Stimulated activated CD8-positive, alpha-beta memory T cell treated with anti-CD3 and anti-CD28 coated beads, Interleukin-4, amount 100 ng/mL, for 24 hours (primary cell): ENCODE measurements at regions not wholly inside any gene's neighbourhood (a gene's known extent, or its start where the extent isn't known, plus 50 kb on each side); places are given as distances from the start of the nearest gene placed in this dataset.
"Not testable (repeated sequence)": the region's sequence is repeated elsewhere in the genome, so short reads cannot be mapped to it uniquely, and the experiment has no call there.

Experiments used
- DNase-seq: peaks from one replicate; pipeline ENCODE4 v3.0.0-alpha.2; 2020; ENCODE audit warnings: low read depth

DNA sequence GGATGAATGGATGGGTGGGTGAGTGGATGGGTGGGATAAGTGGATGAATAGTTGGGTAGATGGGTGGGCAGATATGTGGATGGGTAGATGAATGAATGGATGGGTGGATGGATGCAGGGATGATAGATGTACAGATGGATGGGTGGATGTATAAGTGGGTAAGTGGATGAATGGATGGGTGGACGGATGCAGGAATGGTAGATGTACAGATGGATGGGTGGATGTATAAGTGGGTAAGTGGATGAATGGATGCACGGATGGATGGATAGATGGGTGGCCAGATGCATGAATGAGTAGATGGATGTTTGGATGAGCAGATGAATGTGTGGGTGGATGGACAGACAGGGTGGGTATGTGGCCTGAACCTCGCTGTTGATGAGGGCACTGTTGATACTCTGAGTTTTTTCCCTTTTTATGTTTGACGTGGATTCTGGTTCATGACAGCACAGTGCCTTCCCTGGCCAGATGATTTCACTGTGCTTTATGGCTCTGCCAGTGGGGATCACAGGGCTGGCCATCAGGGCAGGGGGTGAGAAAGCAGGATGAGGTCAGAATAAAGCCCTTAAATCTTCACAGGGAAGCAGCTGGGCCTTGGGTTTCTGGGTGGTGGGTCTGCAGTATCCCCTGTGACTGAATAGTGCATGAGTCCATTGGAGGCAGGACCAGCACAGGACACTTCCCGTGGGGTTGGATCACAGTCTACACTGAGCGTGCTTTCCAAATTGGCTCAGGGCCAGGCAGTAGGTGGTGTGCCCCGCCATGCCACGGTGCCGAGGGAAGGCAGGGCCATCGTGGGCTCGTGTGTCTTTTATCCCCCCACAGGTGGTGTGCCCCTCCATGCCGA lies 213.2 kb downstream of the BANP start:
- DNase-seq = not testable (repeated sequence)

DNA sequence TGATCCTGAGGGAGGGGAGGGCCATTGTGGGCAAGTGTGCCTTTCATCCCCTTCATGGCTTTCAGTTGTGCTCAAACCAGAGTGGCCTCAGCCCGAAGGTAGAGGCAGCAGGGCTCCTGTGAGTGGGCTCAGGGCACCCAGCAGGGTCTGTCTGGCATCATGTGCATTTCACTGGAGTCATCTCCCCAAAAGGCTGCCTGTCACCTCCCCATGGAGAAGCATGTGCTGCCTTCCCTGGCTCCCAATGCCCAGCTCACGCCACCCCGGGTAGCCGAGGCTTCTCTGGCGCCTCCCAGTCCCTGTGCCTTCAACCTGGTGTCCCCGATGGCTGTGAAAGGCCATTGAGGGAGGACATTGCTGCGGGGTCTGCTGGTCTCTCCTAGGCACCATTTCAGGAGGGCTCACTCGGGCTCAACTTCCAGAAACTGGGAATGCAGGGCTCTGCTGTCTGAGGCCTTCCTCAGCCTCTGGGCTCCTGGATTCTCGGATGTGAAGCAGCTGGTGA lies 213.9 kb downstream of the BANP start:
- not testable (repeated sequence) for DNase-seq

GRCh38 chr16:88165683-88166082 lies 214.4 kb downstream of the BANP start:
- not testable (repeated sequence) for DNase-seq

DNA sequence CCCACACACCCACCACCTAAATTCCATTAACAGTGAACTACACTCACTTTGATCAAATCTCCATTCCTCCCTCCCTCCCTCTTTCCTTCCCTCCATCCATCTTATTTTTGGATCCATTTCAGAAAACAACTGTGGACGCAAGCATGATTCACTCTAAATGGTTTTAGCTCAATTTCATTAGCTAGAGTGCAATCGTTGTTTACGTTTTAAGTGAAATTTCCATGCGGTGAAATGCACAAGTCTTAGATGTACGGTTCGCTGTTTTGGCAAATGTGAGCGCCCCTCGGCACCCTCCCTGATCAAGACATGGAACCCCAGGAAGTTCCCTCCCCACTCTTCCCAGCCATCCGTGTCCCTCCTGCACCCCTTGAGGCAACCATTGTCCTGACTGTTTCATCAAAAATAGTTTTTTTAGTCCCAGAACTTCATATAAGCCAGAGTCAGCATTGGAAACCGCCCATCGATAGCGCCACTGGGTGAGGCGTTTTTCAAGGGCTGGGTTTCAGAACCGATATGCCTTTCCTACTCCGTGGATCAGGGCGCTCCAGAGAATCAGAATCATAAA lies 215.1 kb downstream of the BANP start:
- not testable (repeated sequence) for DNase-seq

DNA sequence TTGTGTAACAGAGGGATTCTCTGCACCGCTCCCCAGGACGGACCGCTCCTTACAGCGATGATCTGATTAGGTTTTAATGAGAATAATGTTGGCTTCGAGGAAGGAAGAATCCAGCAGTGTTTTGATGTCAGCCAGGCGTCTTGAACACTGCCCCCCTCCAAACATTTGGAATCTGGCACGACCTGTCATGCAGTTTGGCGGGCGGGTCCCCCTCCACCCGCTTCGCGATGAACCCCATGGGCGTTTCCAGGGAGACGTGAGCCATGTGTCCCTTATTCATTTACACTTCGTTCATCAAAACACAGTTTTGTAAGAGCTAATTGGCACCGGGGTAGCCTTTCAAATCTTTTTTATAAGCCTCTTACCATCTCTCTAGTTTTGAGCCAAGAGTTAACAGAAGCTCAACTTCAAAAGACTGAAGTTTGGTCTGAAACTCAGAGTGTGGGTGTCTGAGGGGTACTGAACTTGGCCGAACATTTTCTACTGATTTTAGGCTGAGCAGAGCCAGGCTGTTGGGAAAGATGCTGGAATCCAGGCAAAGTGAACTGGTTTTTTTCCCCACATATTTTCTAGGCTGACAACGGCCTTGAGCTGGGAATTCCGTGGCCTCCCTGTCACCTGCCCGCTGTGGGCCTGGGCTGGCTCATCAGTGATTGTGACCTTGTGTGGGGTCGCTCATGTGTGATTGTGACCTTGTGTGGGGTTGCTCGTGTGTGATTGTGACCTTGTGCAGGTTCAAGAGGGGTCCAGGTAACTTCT lies 214.8 kb upstream of the ZNF469 start:
- not testable (repeated sequence) for DNase-seq

GRCh38 chr16:88168557-88168949 lies 214.2 kb upstream of the ZNF469 start:
- not testable (repeated sequence) for DNase-seq

- DNase-seq = not testable (repeated sequence)
Measured at GRCh38 chr16:88169136-88169830, 213.5 kb upstream of the ZNF469 start.

DNA sequence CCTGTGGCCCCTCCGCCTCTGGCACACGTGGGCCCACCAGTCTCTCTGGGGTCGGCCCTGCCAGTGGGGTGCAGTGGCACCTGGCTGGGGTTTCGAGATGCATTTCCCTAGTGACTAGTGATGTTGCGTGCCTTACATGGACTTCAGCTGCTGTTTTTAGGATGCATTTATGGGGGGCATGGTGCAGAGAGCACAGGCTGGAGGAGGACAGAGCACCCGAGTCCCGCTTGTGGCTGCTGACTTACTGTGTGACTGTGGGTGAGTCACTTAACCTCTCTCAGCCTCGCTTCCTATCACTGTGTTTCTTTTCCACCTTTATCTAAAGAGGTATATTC lies 213.0 kb upstream of the ZNF469 start:
- DNase-seq = not testable (repeated sequence)

DNA sequence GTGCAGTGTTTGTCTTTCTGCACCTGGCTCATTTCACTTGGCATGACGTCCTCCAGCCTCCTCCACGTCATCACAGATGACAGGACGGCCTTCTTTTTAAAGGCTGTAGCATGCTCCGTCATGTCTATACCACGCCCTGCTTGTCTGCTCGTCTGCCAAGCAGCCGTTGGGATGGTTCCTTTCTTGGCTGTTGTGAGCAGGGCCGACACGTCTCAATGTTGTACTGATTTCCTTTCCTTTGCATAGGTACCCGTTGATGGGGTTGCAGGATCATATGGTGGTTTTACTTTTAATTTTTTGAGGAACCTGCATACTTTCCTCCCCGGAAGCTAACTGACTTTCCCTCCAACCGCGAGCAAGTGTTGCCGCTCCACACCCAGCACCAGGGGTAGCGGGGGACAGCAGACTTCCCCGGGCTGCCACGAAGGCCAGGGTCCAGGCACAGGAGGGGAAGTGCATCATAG lies 212.2 kb upstream of the ZNF469 start:
- DNase-seq = no peak

- not testable (repeated sequence) for DNase-seq
Measured at GRCh38 chr16:88171126-88171525, 211.6 kb upstream of the ZNF469 start.

GRCh38 chr16:88176184-88176583 lies 206.6 kb upstream of the ZNF469 start:
- DNase-seq = not testable (repeated sequence)

- not testable (repeated sequence) for DNase-seq
Measured at GRCh38 chr16:88176591-88177180, 206.1 kb upstream of the ZNF469 start.

- not testable (repeated sequence) for DNase-seq
Measured at GRCh38 chr16:88178251-88178650, 204.5 kb upstream of the ZNF469 start.

DNA sequence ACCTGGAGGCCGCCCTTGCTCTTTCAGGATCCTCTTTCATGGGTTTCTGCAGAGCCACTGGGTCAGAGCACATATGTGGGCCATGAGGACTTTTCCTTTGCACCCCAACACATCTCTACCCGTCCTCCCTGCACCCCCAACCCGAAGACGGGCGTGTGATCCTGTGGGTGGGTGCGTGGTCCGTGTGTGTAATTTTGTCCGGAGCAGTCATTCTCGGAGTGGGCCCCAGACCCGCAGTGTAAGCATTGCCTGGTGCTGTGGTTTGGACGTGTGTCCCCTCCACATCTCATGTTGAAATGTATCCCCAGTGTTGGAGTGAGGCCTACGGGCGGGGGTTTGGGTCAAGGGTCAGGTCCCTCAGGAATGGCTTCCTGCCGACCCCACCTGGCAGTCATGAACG lies 203.9 kb upstream of the ZNF469 start:
- DNase-seq = not testable (repeated sequence)

DNA sequence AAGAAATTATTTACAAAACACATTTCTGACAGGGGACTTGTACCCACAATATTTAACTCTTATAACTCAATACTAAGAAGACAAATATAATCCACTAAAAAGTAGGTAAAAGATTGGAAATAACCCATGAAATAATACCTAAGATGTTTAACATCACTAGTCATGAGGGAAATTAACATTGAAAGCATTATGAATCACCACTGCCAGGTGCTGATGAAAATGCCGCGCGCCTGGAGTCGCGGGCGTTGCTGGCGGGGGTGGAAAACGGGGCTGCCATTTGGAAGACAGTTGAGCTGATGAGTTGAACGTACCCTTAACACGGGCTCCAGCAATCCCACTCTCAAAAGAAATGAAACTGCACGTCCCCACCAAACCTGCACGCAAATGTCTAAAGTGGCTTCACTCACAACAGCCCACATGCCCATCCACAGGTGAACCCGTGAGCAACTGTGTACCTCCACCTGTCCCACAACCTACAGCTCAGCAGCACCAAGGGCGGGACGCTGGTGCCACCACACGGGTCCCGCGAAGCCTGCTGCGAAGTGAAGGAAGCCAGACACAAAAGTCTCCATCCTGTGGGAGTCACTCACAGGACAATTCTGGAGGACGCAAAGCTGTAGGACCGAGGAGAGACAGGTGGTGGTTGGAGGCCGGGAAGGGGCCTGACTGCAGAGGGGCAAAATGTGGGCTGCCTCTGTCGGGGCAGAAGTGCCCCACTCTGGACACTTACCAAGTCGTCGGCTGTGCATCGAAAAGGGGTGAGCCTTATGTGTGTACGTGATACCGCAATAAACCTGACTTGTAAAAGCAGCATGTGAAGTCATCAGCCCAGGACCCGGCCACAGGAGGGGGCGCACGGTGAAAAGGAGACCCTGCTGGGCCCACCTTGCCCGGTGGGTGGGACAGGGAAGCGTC lies 199.5 kb upstream of the ZNF469 start:
- not testable (repeated sequence) for DNase-seq

- not testable (repeated sequence) for DNase-seq
Measured at GRCh38 chr16:88184053-88184452, 198.7 kb upstream of the ZNF469 start.

DNA sequence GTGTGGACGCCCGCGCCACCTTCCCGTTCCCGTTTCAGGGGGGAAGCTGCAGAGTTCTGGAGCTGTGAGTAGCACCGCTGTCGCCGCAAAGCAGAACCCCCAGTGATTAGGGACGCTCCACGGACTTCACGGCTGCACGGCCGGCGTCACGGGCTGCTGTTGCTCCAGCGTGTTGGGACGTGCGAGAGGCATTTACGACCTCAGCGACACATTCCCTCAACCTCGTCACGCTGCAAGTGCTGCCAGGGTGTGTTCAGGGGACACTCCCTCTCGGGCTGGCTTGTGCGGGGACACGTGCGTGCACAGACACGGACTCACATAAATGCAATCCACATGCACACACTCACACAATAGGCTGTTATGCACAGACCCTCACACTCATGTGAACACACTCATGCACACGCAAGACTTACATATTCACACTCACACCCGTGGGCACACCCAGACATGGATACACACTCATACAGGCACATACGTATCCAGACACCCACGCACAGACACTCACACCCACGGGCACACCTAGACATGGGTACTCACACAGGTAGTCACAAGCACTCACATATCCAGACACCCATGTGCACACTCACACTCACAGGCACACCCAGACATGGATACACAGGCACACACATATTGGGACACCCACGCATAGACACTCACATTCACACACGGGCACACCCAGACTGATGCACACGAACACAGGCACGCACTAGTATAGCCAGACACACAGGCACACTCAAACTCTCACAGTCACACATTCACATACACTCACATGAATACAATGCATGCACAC lies 198.0 kb upstream of the ZNF469 start:
- not testable (repeated sequence) for DNase-seq

DNA sequence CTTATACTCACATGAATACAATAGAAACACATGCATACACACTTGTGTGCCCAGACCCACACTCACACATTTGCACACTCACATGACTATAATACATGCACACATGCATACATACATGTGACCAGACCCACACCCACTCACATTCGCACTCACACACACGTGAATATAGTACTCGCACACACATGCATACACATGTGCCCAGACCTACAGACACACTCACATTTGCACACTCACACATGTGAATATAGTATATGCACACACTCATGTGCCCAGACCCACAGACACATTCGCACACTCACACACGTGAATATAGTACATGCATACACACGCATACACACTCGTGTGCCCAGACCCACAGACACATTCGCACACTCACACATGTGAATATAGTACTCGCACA lies 197.4 kb upstream of the ZNF469 start:
- DNase-seq = not testable (repeated sequence)
